ENCODE measurements at regions not wholly inside any gene's neighbourhood (a gene's known extent, or its start where the extent isn't known, plus 50 kb on each side); places are given as distances from the start of the nearest gene placed in this dataset.

- TF ChIP-seq, protein P1, sequence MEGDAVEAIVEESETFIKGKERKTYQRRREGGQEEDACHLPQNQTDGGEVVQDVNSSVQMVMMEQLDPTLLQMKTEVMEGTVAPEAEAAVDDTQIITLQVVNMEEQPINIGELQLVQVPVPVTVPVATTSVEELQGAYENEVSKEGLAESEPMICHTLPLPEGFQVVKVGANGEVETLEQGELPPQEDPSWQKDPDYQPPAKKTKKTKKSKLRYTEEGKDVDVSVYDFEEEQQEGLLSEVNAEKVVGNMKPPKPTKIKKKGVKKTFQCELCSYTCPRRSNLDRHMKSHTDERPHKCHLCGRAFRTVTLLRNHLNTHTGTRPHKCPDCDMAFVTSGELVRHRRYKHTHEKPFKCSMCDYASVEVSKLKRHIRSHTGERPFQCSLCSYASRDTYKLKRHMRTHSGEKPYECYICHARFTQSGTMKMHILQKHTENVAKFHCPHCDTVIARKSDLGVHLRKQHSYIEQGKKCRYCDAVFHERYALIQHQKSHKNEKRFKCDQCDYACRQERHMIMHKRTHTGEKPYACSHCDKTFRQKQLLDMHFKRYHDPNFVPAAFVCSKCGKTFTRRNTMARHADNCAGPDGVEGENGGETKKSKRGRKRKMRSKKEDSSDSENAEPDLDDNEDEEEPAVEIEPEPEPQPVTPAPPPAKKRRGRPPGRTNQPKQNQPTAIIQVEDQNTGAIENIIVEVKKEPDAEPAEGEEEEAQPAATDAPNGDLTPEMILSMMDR (IDR thresholded peaks at IDR 0.05; ENCODE audit: insufficient read depth, low read depth, low read length) = no peak
- H3K36me3 ChIP-seq (ENCODE audit: control insufficient read depth, insufficient read depth, low read length) = no peaks in the 10 kb centered on the region
- H3K4me3 ChIP-seq (ENCODE audit: low read depth, low read length) = no peak overlapping the region
- ChIA-PET CTCF (interaction anchor here (1.0 to 1.7 kb wide), 3 partner anchors 10 to 102 kb away, joined by 3 to 5 read pairs (median 3); no protein-coding TSS in a partner anchor), POLR2A (no interaction called here)
- DNase-seq (ENCODE audit: low read depth) = no peak
- peaks cover 15% of the 10 kb centered on the region for H3K27me3 ChIP-seq (ENCODE audit: control insufficient read depth, insufficient read depth, low read length)
Observed at GRCh38 chr10:75292794-75293445, 57.2 kb upstream of the COMTD1 start.

- ChIA-PET POLR2A (no interaction called here), CTCF (interaction anchor here (1.7 kb wide), 1 partner anchor 9 kb away, joined by 5 read pairs; no protein-coding TSS in a partner anchor)
Observed at GRCh38 chr10:75291805-75292204, 56.0 kb upstream of the COMTD1 start.

DNA sequence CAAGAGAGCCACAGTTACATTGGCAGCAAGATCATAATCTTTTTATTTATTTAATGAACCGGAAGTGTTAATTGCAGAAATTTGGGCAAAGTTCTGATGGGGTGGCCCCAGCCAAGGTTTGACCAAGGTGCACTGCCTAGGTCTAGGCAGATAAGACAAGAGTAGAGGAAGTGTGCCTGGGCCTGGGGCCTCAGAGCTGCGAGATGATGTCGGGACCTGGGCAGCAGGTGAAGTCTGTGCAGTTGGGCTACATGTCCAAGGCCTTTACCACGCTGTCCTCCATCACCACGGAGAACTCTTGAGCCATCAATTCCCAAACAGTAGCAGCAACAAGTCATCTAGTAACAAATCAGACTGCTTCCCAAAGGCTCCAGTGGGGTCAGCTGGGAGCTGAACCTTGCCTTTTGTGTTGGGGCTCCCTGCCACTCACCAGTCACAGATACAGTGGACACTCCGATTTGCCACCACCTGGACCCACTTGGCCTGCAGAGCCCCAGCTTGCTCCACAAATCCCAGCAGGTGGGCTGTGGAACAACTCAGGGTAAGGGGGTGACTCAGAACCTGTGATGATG lies 52.5 kb upstream of the COMTD1 start:
- ChIA-PET CTCF (interaction anchor here (1.6 kb wide), 1 partner anchor 9 kb away, joined by 4 read pairs; no protein-coding TSS in a partner anchor), POLR2A (no interaction called here)
- no peaks in the 10 kb centered on the region for H3K36me3 ChIP-seq (ENCODE audit: control insufficient read depth, insufficient read depth, low read length)
- no peak for DNase-seq (ENCODE audit: low read depth)
- H3K27me3 ChIP-seq (ENCODE audit: control insufficient read depth, insufficient read depth, low read length) = peaks cover 18% of the 10 kb centered on the region
- H3K4me3 ChIP-seq (ENCODE audit: low read depth, low read length) = no peak overlapping the region
- TF ChIP-seq, protein P1 (IDR thresholded peaks at IDR 0.05; ENCODE audit: insufficient read depth, low read depth, low read length) = no peak

More at GRCh38 chr10:75291805-75292204, 56.0 kb upstream of the COMTD1 start:
- TF ChIP-seq, protein P1 (IDR thresholded peaks at IDR 0.05; ENCODE audit: insufficient read depth, low read depth, low read length) = no peak
- Histone ChIP-seq H3K4me3 (ENCODE audit: low read depth, low read length) (no peak overlapping the region), H3K36me3 (ENCODE audit: control insufficient read depth, insufficient read depth, low read length) (no peaks in the 10 kb centered on the region), H3K27me3 (ENCODE audit: control insufficient read depth, insufficient read depth, low read length) (peaks cover 17% of the 10 kb centered on the region)
- no peak for DNase-seq (ENCODE audit: low read depth)

DNA sequence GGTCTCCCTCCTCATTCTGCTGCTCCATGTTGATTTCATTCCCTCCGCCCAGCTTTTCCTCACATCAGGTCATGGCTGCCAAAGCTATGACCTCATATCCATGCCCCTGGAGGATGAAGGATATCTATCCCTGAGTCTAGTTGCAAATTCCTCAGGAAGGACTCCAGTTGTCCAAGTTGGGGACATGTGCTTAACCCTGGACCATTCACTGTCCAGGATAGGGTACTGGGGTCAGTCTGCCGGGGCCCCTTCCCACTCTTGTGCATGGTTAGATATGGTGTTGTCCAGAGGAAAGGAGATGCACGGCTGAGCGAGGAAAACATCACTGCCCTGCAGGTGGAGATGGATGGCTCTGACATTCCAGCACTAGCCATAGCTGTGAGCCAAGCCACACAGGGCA lies 51.9 kb upstream of the COMTD1 start:
- TF ChIP-seq, protein P1 (IDR thresholded peaks at IDR 0.05; ENCODE audit: insufficient read depth, low read depth, low read length) = no peak
- CTCF ChIA-PET = interaction anchor here (1.6 kb wide), 1 partner anchor 9 kb away, joined by 4 read pairs; no protein-coding TSS in a partner anchor
- Histone ChIP-seq H3K36me3 (ENCODE audit: control insufficient read depth, insufficient read depth, low read length) (no peaks in the 10 kb centered on the region), H3K4me3 (ENCODE audit: low read depth, low read length) (no peak overlapping the region), H3K27me3 (ENCODE audit: control insufficient read depth, insufficient read depth, low read length) (peaks cover 17% of the 10 kb centered on the region)
- no peak for DNase-seq (ENCODE audit: low read depth)
- POLR2A ChIA-PET = no interaction called here

DNA sequence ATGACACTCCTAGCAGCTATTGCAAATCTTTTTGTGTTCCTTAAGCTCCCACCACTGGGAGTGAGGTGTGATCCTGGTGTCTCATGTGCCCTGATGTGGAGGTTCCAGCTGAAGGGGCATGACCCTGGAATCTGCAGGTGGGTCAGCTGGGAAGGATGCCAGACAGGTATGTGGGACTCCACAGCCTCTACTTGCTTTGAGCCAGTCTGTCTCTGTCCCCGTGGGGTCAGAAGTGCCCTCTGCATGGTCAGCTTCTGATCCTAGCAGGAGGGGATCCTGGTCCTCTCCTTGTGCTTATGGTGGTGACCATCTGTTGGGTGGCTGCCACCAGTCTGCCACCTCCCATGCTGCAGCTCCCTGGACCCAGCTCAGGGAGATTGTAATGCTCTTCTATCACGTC lies 51.1 kb upstream of the COMTD1 start:
- ChIA-PET CTCF (interaction anchor here (0.6 to 1.6 kb wide), 2 partner anchors 10 to 1273 kb away, joined by 3 to 4 read pairs; no protein-coding TSS in a partner anchor), POLR2A (no interaction called here)
- TF ChIP-seq, protein P1 (IDR thresholded peaks at IDR 0.05; ENCODE audit: insufficient read depth, low read depth, low read length) = no peak

More for the DNA sequence above, 51.1 kb upstream of the COMTD1 start:
- DNase-seq (ENCODE audit: low read depth) = no peak
- Histone ChIP-seq H3K4me3 (ENCODE audit: low read depth, low read length) (no peak overlapping the region), H3K36me3 (ENCODE audit: control insufficient read depth, insufficient read depth, low read length) (no peaks in the 10 kb centered on the region), H3K27me3 (ENCODE audit: control insufficient read depth, insufficient read depth, low read length) (peaks cover 17% of the 10 kb centered on the region)

All from BJ (cell line).